K562 (cell line): ENCODE measurements at regions not wholly inside any gene's neighbourhood (a gene's known extent, or its start where the extent isn't known, plus 50 kb on each side); places are given as distances from the start of the nearest gene placed in this dataset.

Source experiments
- ATAC-seq: fragments of 200-7000 bp; cut with Tn5 transposase; 3 replicates; pipeline ENCODE4 v1.9.1; 2020; ENCODE audit warnings: moderate library complexity
- BruUV-seq: library from RNA; stranded (reverse); fragments of 400-500 nt; replicated peaks from 2 replicates; lab custom pipeline; 2021; lab: Mats Ljungman, UMichigan
- CTCF ChIA-PET: fragments of 300-600 bp; formaldehyde crosslinking; extraction: SDS; loops from one replicate; lab custom pipeline; 2021; ENCODE audit warnings: low intra/inter-chr PET ratio; lab: Yijun Ruan, JAX
- POLR2A ChIA-PET: fragments of 300-600, 350-650 bp; sonication (Branson Sonifier 250); formaldehyde crosslinking; extraction: SDS; loops from one replicate; lab custom pipeline; 2021; ENCODE audit warnings: antibody characterized with exemption, inconsistent platforms; lab: Yijun Ruan, JAX
- DNase-seq, 4 experiments: peaks; one replicate each; pipeline versions ENCODE4 v3.0.0 to v3.0.0-alpha.2; 2011 to 2018; ENCODE audit warnings: low spot score in 3 of 4, mixed read lengths in 3 of 4; ENCODE audit errors: extremely low read depth in 1 of 4
- FAIRE-seq: peaks from 2 replicates; lab custom pipeline; 2011; peaks lifted over from hg19 to GRCh38; lab: Jason Lieb, UNC
- H2AFZ ChIP-seq: 2 replicates; pipeline ENCODE4 v1.6.0; 2011; ENCODE audit warnings: low read depth, low read length, control low read depth, inconsistent platforms
- H3K27ac ChIP-seq: fragments of 200-600 bp; 3 replicates; pipeline ENCODE4 v1.8.0; 2011; ENCODE audit warnings: low read depth, mild to moderate bottlenecking, control low read depth, inconsistent platforms, low read length, moderate library complexity, mixed read lengths; ENCODE audit errors: extremely low read depth
- H3K27me3 ChIP-seq, 2 experiments: fragments of 300-600 bp in 1 of 2; 2 replicates in 1 of 2; 3 replicates in 1 of 2; pipeline versions ENCODE4 v1.6.0 to v1.8.0; 2011; ENCODE audit warnings: inconsistent platforms in 2 of 2, low read length in 2 of 2, mild to moderate bottlenecking in 1 of 2, mixed read lengths in 1 of 2, moderate library complexity in 1 of 2; ENCODE audit not compliant: control insufficient read depth in 2 of 2, insufficient read depth in 2 of 2
- H3K36me3 ChIP-seq: fragments of 300-600 bp; 3 replicates; pipeline ENCODE4 v1.8.0; 2011; ENCODE audit warnings: mild to moderate bottlenecking, low read length, inconsistent platforms; ENCODE audit not compliant: control insufficient read depth, insufficient read depth
- H3K4me1 ChIP-seq, 2 experiments: fragments of 200-600 bp in 1 of 2; replicated peaks in 1 of 2; 2 replicates in 1 of 2; 3 replicates in 1 of 2; pipeline versions ENCODE4 v1.5.1 to v1.8.0; 2011; ENCODE audit warnings: inconsistent platforms in 2 of 2, low read length in 2 of 2, mild to moderate bottlenecking in 1 of 2, mixed read lengths in 1 of 2, moderate library complexity in 1 of 2; ENCODE audit not compliant: control insufficient read depth in 2 of 2, insufficient read depth in 2 of 2
- H3K4me2 ChIP-seq: 2 replicates; pipeline ENCODE4 v1.6.1; 2011; ENCODE audit warnings: low read length, control low read depth, inconsistent platforms, mixed read lengths; ENCODE audit not compliant: insufficient read depth
- H3K4me3 ChIP-seq: fragments of 200-600 bp; sonication (generic), shearing (Covaris generic); 2 replicates; pipeline ENCODE4 v1.5.1; 2016; ENCODE audit warnings: control low read depth, inconsistent platforms
- H3K79me2 ChIP-seq: fragments of 200-600 bp; 3 replicates; pipeline ENCODE4 v1.8.0; 2011; ENCODE audit warnings: low read length, inconsistent platforms; ENCODE audit not compliant: control insufficient read depth, insufficient read depth
- H3K9ac ChIP-seq, 2 experiments: 2 replicates each; pipeline versions ENCODE4 v1.6.0 to v1.6.1; 2011; ENCODE audit warnings: low read depth in 2 of 2, low read length in 2 of 2, control low read depth in 1 of 2, inconsistent platforms in 1 of 2, mild to moderate bottlenecking in 1 of 2, mixed read lengths in 1 of 2; ENCODE audit not compliant: insufficient read depth in 1 of 2
- H3K9me1 ChIP-seq: one replicate; pipeline ENCODE4 v1.6.0; 2011; ENCODE audit warnings: inconsistent platforms, mild to moderate bottlenecking, low read length, moderate library complexity; ENCODE audit not compliant: control insufficient read depth, insufficient read depth
- H3K9me3 ChIP-seq: replicated peaks from 2 replicates; pipeline ENCODE4 v1.5.1; 2011; ENCODE audit warnings: low read depth, low read length, inconsistent platforms; ENCODE audit not compliant: control insufficient read depth, insufficient read depth
- H4K20me1 ChIP-seq: replicated peaks from 2 replicates; pipeline ENCODE4 v1.6.1; 2011; ENCODE audit warnings: low read length, inconsistent platforms, mixed read lengths; ENCODE audit not compliant: control insufficient read depth, insufficient read depth
- ARID3A ChIP-seq: IDR thresholded peaks from 2 replicates; pipeline ENCODE4 v1.6.1; 2012; ENCODE audit warnings: low read depth, low read length, improper control_type of control experiment, borderline replicate concordance
- HMGN3 ChIP-seq: IDR thresholded peaks from 2 replicates; pipeline ENCODE4 v1.6.1; 2011; ENCODE audit warnings: borderline replicate concordance, low read depth, mild to moderate bottlenecking, mixed read lengths, low read length; ENCODE audit not compliant: insufficient read length; ENCODE audit errors: extremely low read depth
- IRF1 ChIP-seq: sonication (generic); formaldehyde crosslinking; IDR thresholded peaks from 2 replicates; pipeline ENCODE4 v1.8.0; 2022; ENCODE audit warnings: missing genetic modification reagents, mild to moderate bottlenecking, borderline replicate concordance
- NFIC ChIP-seq: fragments of 450-650 bp; IDR thresholded peaks from 2 replicates; pipeline ENCODE4 v1.6.1; 2017; ENCODE audit warnings: mild to moderate bottlenecking, inconsistent platforms
- PML ChIP-seq: IDR thresholded peaks from 2 replicates; pipeline ENCODE4 v1.6.1; 2012; ENCODE audit warnings: low read length, inconsistent platforms
- PTTG1 ChIP-seq: fragments of 450-650 bp; IDR thresholded peaks from 2 replicates; pipeline ENCODE4 v1.6.1; 2016; ENCODE audit warnings: low read depth, mild to moderate bottlenecking, missing genetic modification characterization, missing compliant biosample characterization
- SETDB1 ChIP-seq: IDR thresholded peaks from one replicate; pipeline ENCODE4 v1.6.1; 2012; ENCODE audit warnings: low read length, control low read depth, inconsistent platforms
- ZFP1 ChIP-seq: fragments of 450-650 bp; formaldehyde crosslinking; IDR thresholded peaks from 2 replicates; pipeline ENCODE4 v1.4.0; 2020; ENCODE audit warnings: mild to moderate bottlenecking, mixed read lengths
- ZNF655 ChIP-seq: fragments of 250-450 bp; sonication (Bioruptor Pico); IDR thresholded peaks from 2 replicates; pipeline ENCODE4 v1.5.0; 2021
- WGBS: fragments of 100-300 bp; shearing (Covaris generic); methylation state at CpG from one replicate; pipeline ENCODE4 v1.1.6; 2016; ENCODE audit warnings: low coverage, mixed read lengths; ENCODE audit not compliant: insufficient coverage; ENCODE audit errors: missing lambda C conversion rate; 5-methylcytosine and 5-hydroxymethylcytosine counted together
- in situ Hi-C: fragments of 300-500 bp; cut with MboI; formaldehyde crosslinking; loops from 4 replicates; pipeline ENCODE4 v1.15.0; 2018; ENCODE audit warnings: inconsistent platforms, mixed read lengths
- intact Hi-C: fragments of 100-400 bp; cut with micrococcal nuclease; formaldehyde crosslinking; loops from 2 replicates; pipeline ENCODE4 v1.14.2; 2022
- TF ChIP-seq, protein P1 (sequence below): fragments of 450-650 bp; conservative IDR thresholded peaks from 2 replicates; pipeline ENCODE4 v1.6.1; 2016; ENCODE audit warnings: missing genetic modification characterization, low read depth, mild to moderate bottlenecking, control low read depth, missing compliant biosample characterization

- H3K9me3 ChIP-seq: no peaks in the 10 kb centered on the region
- no peak overlapping the region for H3K27ac ChIP-seq
- TF ChIP-seq HMGN3: no peak
- TF ChIP-seq, all 486 proteins: peak for 0
- in situ Hi-C loops (no loop called here), intact Hi-C loops (no loop called here)
- no peak for DNase-seq
- H3K9me1 ChIP-seq: no peaks in the 10 kb centered on the region
- H3K4me1 ChIP-seq: no peaks in the 10 kb centered on the region
- no peak overlapping the region for H3K4me3 ChIP-seq
- ChIA-PET CTCF (interaction anchor here (0.8 kb wide), 1 partner anchor 1550 kb away, joined by 4 read pairs; no protein-coding TSS in a partner anchor), POLR2A (interaction anchor here (0.7 kb wide), 1 partner anchor 50 kb away, joined by 3 read pairs; no protein-coding TSS in a partner anchor)
- no peaks in the 10 kb centered on the region for H4K20me1 ChIP-seq
- no peak overlapping the region for H2AFZ ChIP-seq
- 11% methylated on average over 4 of the region's 4 CpGs for WGBS
- H3K27me3 ChIP-seq: peaks cover 0 to 8% of the 10 kb centered on the region in 2 experiments; a peak in 3 of 5 replicates
- H3K79me2 ChIP-seq: no peaks in the 10 kb centered on the region
- FAIRE-seq: no peak
- no peak overlapping the region for H3K4me2 ChIP-seq
- no peak overlapping the region for H3K9ac ChIP-seq
- BruUV-seq: no TSS peak
- no peaks in the 10 kb centered on the region for H3K36me3 ChIP-seq
- ATAC-seq: no peak
These were observed 247.6 kb downstream of the EMX2 start for GRCh38 chr10:117790179-117790578.

DNA sequence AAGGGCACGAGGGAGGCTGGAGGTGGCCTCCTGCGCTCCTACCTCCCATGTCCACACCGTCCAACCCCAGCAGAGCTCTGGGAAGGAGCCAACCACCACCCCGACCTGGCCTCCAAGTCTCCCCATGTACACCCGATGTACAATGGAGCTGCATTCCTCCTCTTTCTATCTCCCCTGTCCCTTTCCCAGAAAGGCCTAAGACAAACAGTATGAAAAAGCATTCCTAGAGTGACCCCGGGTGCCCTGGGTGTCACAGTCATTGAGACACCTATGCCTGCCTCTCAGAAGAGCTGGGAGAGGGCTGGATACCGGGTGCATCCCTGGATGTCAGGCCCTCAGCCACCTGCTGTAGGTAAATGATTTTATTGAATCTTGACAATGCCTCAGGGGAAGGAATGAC, 248.1 kb downstream of the EMX2 start:
- Histone ChIP-seq H2AFZ (no peak overlapping the region), H3K9ac (no peak overlapping the region), H3K4me1 (no peaks in the 10 kb centered on the region), H3K9me1 (no peaks in the 10 kb centered on the region), H3K4me3 (no peak overlapping the region), H4K20me1 (no peaks in the 10 kb centered on the region), H3K27ac (no peak overlapping the region), H3K36me3 (no peaks in the 10 kb centered on the region), H3K4me2 (no peak overlapping the region), H3K79me2 (no peaks in the 10 kb centered on the region), H3K9me3 (no peaks in the 10 kb centered on the region), H3K27me3 (peaks cover 0 to 9% of the 10 kb centered on the region in 2 experiments; a peak in 3 of 5 replicates)
- FAIRE-seq: no peak
- WGBS: 0% methylated on average over 7 of the region's 7 CpGs
- in situ Hi-C loops: no loop called here
- POLR2A ChIA-PET: interaction anchor here (0.7 kb wide), 1 partner anchor 49 kb away, joined by 3 read pairs; no protein-coding TSS in a partner anchor
- CTCF ChIA-PET: interaction anchor here (0.8 kb wide), 1 partner anchor 1549 kb away, joined by 4 read pairs; no protein-coding TSS in a partner anchor
- no peak for DNase-seq
- ATAC-seq: no peak
- intact Hi-C loops: no loop called here
- no TSS peak for BruUV-seq
- TF ChIP-seq ZNF655 (no peak), ARID3A (no peak), SETDB1 (no peak), PML (no peak), NFIC (no peak), IRF1 (CRISPR knock-in tag) (no peak), ZFP1 (CRISPR knock-in tag) (no peak), PTTG1 (tag) (no peak)
- TF ChIP-seq, protein P1, sequence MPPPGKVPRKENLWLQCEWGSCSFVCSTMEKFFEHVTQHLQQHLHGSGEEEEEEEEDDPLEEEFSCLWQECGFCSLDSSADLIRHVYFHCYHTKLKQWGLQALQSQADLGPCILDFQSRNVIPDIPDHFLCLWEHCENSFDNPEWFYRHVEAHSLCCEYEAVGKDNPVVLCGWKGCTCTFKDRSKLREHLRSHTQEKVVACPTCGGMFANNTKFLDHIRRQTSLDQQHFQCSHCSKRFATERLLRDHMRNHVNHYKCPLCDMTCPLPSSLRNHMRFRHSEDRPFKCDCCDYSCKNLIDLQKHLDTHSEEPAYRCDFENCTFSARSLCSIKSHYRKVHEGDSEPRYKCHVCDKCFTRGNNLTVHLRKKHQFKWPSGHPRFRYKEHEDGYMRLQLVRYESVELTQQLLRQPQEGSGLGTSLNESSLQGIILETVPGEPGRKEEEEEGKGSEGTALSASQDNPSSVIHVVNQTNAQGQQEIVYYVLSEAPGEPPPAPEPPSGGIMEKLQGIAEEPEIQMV (tag): no peak
